ENCODE measurements at regions not wholly inside any gene's neighbourhood (a gene's known extent, or its start where the extent isn't known, plus 50 kb on each side); places are given as distances from the start of the nearest gene placed in this dataset.

DNA sequence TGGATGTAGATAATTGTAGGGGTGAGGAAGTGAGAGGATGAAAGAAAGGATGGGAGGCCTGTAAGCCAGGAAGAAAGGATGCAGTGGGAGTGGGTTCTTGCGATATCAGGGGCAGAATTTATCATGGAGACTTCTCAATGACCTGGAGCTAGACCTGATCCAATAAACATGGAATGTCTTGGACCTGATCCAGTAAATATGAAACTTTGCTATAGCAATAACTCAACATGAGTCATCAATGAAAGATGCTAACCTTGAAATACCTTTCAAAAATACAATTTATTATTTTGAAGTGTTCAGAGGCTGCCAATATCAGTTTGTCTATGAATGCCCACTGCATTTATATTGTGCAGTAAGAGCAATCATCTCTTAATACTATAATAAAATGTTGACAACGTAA, 279.5 kb downstream of the POU4F1 start:
- Histone ChIP-seq H3K27ac (ENCODE audit: low read depth) (no peak overlapping the region), H3K9me2 (ENCODE audit: insufficient read depth) (no peaks in the 10 kb centered on the region), H3K4me2 (no peak overlapping the region), H3K4me1 (ENCODE audit: insufficient read depth) (peaks cover 5% of the 10 kb centered on the region; the same call in 1 of the 2 replicates), H3K27me3 (ENCODE audit: insufficient read depth) (no peaks in the 10 kb centered on the region), H3F3A (replicated peaks; ENCODE audit: low read depth) (no peaks in the 10 kb centered on the region), H4K20me1 (replicated peaks; ENCODE audit: insufficient read depth) (no peaks in the 10 kb centered on the region), H3K36me3 (ENCODE audit: insufficient read depth) (no peaks in the 10 kb centered on the region), H2AFZ (no peak overlapping the region), H3K4me3 (no peak overlapping the region), H3K79me2 (replicated peaks; ENCODE audit: insufficient read depth) (no peaks in the 10 kb centered on the region)
- no peak overlapping the region for H3K4me3 Mint-ChIP-seq
- no peaks in the 10 kb centered on the region; the same call in 2 of the 3 replicates for H3K4me1 Mint-ChIP-seq
- ATAC-seq: no peak
- no peaks in the 10 kb centered on the region for H3K27me3 Mint-ChIP-seq (ENCODE audit: insufficient read depth, low read depth, poor library complexity)
- no peaks in the 10 kb centered on the region for H3K36me3 Mint-ChIP-seq (ENCODE audit: low read depth)
- no peaks in the 10 kb centered on the region for H3K9me3 Mint-ChIP-seq
- TF ChIP-seq EZH2phosphoT487 (IDR thresholded peaks at IDR 0.05; ENCODE audit: unreplicated experiment) (no peak), ZNF114 (CRISPR knock-in tag; IDR thresholded peaks at IDR 0.05) (no peak), CTCF (conservative IDR thresholded peaks at IDR 0.05; ENCODE audit: low read depth in 2 of 2) (no peak), STAT1 (IDR thresholded peaks at IDR 0.05; ENCODE audit: unreplicated experiment) (no peak), REST (IDR thresholded peaks at IDR 0.05; ENCODE audit: unreplicated experiment) (no peak), CREB1 (CRISPR knock-in tag; IDR thresholded peaks at IDR 0.05; ENCODE audit: low read depth) (no peak), NANOG (IDR thresholded peaks at IDR 0.05; ENCODE audit: borderline replicate concordance) (no peak), ZNF331 (CRISPR knock-in tag; IDR thresholded peaks at IDR 0.05; ENCODE audit: low read depth) (no peak), POLR2AphosphoS5 (IDR thresholded peaks at IDR 0.05; ENCODE audit: low read depth) (no peak), EZH2 (IDR thresholded peaks at IDR 0.05; ENCODE audit: low read depth, unreplicated experiment) (no peak), JUNB (IDR thresholded peaks at IDR 0.05; ENCODE audit: unreplicated experiment) (no peak)
- TF ChIP-seq, protein P1, sequence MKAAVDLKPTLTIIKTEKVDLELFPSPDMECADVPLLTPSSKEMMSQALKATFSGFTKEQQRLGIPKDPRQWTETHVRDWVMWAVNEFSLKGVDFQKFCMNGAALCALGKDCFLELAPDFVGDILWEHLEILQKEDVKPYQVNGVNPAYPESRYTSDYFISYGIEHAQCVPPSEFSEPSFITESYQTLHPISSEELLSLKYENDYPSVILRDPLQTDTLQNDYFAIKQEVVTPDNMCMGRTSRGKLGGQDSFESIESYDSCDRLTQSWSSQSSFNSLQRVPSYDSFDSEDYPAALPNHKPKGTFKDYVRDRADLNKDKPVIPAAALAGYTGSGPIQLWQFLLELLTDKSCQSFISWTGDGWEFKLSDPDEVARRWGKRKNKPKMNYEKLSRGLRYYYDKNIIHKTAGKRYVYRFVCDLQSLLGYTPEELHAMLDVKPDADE (IDR thresholded peaks at IDR 0.05): no peak
- TF ChIP-seq, protein P2, sequence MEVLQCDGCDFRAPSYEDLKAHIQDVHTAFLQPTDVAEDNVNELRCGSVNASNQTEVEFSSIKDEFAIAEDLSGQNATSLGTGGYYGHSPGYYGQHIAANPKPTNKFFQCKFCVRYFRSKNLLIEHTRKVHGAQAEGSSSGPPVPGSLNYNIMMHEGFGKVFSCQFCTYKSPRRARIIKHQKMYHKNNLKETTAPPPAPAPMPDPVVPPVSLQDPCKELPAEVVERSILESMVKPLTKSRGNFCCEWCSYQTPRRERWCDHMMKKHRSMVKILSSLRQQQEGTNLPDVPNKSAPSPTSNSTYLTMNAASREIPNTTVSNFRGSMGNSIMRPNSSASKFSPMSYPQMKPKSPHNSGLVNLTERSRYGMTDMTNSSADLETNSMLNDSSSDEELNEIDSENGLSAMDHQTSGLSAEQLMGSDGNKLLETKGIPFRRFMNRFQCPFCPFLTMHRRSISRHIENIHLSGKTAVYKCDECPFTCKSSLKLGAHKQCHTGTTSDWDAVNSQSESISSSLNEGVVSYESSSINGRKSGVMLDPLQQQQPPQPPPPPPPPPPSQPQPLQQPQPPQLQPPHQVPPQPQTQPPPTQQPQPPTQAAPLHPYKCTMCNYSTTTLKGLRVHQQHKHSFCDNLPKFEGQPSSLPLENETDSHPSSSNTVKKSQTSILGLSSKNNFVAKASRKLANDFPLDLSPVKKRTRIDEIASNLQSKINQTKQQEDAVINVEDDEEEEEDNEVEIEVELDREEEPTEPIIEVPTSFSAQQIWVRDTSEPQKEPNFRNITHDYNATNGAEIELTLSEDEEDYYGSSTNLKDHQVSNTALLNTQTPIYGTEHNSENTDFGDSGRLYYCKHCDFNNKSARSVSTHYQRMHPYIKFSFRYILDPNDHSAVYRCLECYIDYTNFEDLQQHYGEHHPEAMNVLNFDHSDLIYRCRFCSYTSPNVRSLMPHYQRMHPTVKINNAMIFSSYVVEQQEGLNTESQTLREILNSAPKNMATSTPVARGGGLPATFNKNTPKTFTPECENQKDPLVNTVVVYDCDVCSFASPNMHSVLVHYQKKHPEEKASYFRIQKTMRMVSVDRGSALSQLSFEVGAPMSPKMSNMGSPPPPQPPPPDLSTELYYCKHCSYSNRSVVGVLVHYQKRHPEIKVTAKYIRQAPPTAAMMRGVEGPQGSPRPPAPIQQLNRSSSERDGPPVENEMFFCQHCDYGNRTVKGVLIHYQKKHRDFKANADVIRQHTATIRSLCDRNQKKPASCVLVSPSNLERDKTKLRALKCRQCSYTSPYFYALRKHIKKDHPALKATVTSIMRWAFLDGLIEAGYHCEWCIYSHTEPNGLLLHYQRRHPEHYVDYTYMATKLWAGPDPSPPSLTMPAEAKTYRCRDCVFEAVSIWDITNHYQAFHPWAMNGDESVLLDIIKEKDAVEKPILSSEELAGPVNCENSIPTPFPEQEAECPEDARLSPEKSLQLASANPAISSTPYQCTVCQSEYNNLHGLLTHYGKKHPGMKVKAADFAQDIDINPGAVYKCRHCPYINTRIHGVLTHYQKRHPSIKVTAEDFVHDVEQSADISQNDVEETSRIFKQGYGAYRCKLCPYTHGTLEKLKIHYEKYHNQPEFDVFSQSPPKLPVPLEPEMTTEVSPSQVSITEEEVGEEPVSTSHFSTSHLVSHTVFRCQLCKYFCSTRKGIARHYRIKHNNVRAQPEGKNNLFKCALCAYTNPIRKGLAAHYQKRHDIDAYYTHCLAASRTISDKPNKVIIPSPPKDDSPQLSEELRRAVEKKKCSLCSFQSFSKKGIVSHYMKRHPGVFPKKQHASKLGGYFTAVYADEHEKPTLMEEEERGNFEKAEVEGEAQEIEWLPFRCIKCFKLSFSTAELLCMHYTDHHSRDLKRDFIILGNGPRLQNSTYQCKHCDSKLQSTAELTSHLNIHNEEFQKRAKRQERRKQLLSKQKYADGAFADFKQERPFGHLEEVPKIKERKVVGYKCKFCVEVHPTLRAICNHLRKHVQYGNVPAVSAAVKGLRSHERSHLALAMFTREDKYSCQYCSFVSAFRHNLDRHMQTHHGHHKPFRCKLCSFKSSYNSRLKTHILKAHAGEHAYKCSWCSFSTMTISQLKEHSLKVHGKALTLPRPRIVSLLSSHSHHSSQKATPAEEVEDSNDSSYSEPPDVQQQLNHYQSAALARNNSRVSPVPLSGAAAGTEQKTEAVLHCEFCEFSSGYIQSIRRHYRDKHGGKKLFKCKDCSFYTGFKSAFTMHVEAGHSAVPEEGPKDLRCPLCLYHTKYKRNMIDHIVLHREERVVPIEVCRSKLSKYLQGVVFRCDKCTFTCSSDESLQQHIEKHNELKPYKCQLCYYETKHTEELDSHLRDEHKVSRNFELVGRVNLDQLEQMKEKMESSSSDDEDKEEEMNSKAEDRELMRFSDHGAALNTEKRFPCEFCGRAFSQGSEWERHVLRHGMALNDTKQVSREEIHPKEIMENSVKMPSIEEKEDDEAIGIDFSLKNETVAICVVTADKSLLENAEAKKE (CRISPR knock-in tag; IDR thresholded peaks at IDR 0.05): no peak
- no peak for DNase-seq (ENCODE audit: low spot score)
- H3K27ac Mint-ChIP-seq: no peak overlapping the region

Data from GM23338 (cell line).